Activated CD8-positive, alpha-beta memory T cell treated with anti-CD3 and anti-CD28 coated beads, Interleukin-2, amount 50 U/mL, for 1 hour (primary cell): ENCODE measurements at regions not wholly inside any gene's neighbourhood (a gene's known extent, or its start where the extent isn't known, plus 50 kb on each side); places are given as distances from the start of the nearest gene placed in this dataset.
"Not testable (repeated sequence)": the region's sequence is repeated elsewhere in the genome, so short reads cannot be mapped to it uniquely, and the experiment has no call there.

Source experiments
- DNase-seq: peaks from one replicate; pipeline ENCODE4 v3.0.0-alpha.2; 2020; ENCODE audit errors: extremely low read depth

- no peak for DNase-seq
Observed at GRCh38 chr12:89779090-89779489, 70.5 kb upstream of the ATP2B1 start.

GRCh38 chr12:89777733-89778379 lies 69.2 kb upstream of the ATP2B1 start:
- DNase-seq: no peak

- no peak for DNase-seq
Observed at GRCh38 chr12:89775986-89776365, 67.3 kb upstream of the ATP2B1 start.

DNA sequence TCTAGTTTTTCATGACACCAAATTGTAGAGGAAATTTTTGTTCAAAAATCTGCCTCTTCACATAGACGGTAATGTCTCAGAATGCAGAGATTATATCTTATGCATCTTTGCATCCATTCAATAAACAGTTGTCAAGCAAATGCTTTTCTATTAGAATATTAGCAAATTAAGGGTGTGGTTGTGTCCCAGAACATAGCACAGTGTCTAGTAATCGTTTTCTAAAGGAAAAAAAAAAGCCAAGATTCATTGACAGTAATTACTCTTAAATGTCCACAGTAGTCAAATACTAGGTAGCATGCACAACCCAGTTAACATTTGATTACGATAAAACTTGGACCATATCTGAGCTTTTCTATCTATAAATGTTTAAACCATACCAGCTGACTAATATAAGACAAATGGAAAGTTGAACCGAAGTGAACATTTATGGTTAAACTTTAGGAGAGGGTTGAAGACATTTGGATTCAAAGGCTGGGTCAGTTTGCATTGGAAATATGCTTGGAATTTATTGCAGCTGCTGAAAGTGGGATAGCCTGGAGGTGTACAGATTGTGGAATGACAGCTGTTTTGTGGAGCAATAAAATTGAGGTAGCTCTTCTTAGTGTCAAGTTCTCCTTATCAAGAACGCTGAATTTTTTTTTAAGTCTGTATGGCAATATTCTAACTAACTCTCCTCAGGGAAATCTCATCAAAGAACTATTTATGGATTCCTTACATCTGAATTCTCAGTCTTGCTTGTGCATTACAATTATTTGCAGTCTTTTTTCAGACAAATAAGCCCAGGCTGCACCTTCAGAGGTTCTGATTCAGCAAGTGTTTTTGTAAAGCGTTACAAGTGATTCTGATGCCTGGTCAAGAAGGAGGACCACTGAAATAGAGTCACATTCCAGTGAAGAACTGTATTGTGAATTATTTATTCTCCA lies 66.7 kb upstream of the ATP2B1 start:
- DNase-seq: no peak

- DNase-seq: no peak
Observed at GRCh38 chr12:89774645-89775044, 66.0 kb upstream of the ATP2B1 start.

DNA sequence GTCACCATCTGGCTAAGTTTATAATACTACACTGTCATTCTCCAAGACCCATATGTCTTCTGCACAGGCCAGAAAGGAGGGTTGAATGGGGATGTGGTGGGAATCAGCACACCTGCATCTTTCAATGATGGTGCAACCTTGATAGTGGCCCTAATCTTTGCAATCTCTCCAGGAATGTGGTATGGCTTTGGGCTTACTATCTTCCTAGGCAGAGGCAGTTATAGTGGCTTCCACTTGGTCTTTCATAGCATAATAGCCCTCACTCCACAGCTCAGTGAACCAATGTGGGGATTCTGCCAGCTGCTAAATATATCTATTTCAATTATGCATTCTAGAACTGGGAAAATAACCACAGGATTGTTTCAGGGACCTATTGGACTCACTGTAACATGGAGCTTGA lies 61.8 kb upstream of the ATP2B1 start:
- DNase-seq: no peak

DNA sequence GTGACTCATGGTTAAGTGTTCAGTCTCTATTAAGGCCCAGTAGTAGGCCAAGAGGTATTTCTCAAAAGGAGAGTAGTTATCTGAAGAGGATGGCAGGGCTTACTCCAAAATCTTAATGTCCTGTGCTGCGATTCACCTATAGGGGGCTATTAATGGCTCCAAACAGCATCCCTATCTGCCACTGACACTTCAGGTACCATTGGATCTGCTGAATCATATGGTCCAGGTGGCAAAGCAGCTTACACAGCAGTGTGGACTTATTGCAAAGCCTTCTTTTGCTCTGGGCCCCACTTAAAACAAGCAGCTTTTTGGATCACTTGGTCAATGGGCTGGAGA lies 60.8 kb upstream of the ATP2B1 start:
- DNase-seq: no peak

DNA sequence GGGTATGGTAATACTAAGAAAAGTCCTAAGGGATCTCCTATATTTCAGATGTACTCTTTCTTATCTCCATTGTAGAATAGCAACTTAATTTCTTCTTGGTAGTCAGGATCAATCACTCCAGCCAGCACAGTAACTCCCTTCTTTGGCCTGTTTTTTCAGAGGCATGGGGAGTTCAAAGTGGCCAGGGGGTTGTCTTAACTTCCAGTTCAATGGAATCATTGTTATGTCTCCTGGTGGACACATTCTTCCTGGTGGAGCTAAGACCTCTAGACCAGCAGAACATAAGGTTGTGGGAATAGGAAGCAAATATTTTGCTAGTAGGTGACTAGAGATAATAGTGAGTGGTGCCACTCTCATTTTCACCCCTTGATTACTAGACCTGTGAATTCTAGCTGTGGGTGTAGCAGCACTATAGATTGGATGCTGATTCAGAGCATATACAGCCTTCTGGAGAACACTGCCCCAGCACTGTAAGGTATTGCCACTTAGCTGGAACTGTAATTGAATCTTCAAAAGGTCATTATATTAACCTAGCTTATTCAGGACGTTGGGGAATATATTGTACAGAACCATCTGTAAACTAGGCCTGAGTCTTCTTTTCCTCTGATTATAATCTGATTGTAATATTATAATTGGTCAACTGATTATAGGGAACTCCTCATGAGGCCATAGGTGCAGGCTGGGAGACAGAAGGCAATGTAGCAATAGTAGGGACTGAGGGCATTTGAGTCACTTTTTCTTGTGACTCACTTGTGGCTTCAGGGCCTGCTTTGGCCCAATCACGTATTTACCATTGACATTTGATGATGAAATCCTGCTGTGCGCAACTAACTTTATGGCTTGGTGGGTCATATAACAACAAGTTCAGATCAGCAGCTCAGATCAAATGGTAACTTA lies 60.2 kb upstream of the ATP2B1 start:
- DNase-seq: no peak

DNA sequence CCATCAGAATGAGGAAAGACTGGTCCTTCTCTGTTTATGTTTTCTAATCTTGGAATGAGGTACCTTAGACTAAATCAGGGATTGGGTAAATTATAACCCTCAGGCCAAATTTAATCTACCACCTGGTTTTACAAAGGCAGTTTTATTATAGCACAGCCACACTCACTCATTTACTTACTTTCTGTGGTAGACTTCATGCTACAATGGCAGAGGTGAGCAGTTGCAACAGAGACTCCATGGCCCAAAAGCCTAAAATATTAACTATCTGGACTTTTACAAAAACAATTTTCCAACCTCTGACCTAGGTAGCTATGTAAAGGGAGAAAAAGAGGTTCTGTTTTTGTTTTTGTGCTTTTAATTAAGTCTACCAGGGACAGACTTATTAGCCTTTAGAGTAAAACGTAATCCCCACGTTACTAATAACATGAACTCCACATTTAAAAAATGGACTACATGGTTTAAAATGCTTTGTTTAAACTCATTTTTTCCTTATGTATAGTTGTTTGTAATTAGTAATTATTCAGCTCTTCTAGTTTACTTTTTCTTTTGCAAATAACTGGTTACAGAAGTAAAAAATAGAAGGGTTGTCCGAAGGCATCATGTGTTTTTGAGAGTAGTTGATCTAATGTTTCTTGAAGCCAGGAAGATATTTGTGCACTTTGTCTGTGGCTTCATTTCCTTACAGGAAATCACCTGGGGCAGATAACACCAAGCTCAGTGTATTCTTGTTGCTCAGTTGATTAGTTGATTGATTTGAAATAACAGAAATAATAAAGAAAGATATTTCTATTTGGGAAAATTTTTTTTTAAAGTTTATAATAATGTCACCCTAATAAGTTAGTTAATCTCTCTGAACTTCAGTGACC lies 57.6 kb upstream of the ATP2B1 start:
- no peak for DNase-seq

DNA sequence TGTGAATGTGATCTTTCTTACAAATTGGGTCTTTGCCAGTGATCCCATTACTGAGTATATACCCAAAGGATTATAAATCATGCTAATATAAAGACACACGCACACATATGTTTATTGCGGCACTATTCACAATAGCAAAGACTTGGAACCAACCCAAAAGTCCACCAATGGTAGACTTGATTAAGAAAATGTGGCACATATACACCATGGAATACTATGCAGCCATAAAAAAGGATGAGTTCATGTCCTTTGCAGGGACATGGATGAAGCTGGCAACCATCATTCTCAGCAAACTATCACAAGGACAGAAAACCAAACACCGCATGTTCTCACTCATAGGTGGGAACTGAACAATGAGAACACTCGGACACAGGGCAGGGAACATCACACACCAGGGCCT lies 55.5 kb upstream of the ATP2B1 start:
- not testable (repeated sequence) for DNase-seq

DNA sequence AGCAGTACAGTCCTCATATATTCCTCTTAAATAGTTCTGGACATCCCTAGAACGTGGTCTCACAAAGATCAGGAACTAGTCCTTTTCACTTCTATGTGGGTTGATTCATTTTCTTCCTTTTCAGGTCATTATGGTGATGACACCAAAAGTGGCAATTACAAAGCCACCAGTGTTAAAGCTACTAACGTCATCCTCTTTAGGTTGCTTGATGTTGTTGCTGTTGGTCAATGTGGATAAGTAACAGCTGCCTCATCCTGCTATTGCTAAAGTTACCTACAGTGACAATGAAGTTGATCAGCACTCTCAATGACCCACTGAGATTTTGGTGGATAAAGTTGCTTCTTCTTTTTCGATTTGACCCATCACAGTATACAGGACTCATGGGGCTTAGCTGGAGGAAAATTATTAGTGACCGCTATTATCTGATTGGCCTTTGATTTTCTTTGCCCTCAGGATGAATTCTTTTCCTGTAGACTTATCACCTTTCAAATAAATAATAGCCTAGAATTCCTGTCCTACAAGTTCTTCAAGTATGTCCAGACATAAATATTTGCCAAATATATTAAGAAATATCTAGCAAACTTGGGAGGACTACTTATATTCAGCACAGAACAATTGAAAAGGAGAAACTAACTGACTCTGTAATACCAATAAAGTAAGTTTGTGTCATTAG lies 54.0 kb upstream of the ATP2B1 start:
- DNase-seq: no peak

GRCh38 chr12:89760783-89761182 lies 52.1 kb upstream of the ATP2B1 start:
- no peak for DNase-seq
